GM12872 (cell line): ENCODE measurements at regions not wholly inside any gene's neighbourhood (a gene's known extent, or its start where the extent isn't known, plus 50 kb on each side); places are given as distances from the start of the nearest gene placed in this dataset.

ENCODE experiments used
- CTCF ChIP-seq: IDR thresholded peaks from 3 replicates; pipeline ENCODE4 v1.5.1; 2011; ENCODE audit warnings: low read depth, mild to moderate bottlenecking, low read length, moderate library complexity; ENCODE audit not compliant: insufficient read depth

GRCh38 chr6:51472745-51473487 is 614.5 kb downstream of the PKHD1 start:
- no peak for TF ChIP-seq CTCF

DNA sequence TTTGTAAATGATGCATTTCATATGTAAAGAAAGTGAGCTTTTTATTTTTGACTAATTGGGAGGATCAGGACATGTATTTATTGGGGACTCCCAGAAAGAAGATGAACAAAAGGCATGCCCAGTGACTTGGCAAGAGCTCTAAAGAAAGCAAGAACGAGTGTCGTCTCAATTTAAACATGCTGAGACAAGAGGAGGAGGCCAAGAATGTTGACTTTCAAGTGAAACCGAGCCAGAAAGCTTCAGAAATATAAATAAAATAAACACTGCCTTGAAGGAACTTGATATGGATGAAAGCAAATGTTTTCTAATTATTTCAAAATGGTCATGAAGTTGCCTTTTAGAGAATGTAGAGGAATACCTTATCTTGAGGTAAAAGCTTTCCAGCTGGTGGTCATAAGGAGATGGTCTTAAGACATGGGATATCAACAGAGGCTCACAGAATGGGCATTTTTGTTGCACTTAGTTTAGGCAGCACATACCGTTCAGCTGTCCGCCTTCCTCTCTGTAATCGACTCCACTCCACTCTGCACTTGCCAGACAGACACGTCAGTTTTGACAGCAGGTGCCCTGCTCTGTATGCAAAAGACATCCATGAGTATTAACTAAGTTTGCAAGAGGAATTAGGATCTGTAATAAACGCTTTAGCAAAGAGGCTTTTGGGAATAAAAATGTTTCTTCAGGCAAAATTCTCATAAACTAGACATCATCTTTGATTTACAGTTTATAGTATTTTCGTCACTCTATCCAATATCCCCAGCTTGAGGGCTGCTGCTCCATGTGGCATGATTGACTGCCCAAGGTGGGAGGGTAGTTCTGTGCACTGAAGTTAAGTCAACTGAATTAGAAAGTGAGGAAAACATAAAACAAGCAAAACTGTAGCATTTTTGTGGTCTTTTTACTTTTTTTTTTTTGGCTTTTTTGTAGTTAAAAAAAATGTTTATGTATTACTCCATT is 613.1 kb downstream of the PKHD1 start:
- TF ChIP-seq CTCF: no peak

DNA sequence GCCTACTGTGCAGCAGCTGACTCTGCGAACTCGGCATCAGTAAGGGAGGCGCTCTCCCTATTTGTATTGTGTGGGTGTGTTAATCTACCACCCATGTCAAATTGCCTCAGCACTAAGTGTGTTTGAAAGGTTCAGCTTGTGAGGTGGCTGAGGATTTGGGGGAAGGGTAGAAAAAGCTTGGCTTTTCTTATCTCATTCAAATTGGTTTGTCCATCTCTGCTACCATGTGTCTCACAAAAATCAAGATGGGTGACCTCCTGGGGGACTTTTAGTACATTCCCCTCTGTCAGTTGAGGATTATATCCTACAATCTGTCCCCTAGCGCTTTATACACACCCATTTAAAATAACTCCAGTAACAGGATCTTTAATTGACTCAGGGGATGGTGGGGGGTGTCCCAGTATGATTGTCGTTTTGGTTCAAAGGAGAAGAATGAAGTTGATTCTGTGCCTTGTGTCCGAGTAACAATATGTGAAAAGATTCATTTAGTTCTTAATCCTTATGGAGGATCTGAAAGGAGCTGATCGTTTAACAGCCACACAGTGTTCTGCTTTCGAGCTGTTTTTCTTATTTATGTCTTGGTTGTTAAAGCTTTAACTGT is 609.6 kb downstream of the PKHD1 start:
- no peak for TF ChIP-seq CTCF

- no peak for TF ChIP-seq CTCF
Observed at GRCh38 chr6:51479296-51479695, 608.1 kb downstream of the PKHD1 start.

DNA sequence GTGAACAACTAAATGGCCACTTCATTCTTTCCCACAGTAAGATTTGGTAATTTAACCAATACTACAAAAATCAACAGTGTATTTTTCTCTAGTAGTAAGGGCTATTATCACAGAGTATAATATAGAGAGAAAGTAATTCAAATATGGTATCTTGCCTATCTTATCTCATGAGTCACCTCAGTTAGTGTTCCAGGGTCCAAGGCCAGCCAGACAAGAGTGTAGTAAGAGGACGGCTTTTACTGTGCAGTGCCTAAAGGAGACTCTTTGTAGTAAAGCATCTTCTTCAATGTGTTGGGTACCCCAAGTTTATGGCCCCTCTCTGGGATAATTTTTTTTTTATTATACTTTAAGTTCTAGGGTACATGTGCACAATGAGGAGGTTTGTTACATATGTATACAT is 607.4 kb downstream of the PKHD1 start:
- TF ChIP-seq CTCF: no peak

DNA sequence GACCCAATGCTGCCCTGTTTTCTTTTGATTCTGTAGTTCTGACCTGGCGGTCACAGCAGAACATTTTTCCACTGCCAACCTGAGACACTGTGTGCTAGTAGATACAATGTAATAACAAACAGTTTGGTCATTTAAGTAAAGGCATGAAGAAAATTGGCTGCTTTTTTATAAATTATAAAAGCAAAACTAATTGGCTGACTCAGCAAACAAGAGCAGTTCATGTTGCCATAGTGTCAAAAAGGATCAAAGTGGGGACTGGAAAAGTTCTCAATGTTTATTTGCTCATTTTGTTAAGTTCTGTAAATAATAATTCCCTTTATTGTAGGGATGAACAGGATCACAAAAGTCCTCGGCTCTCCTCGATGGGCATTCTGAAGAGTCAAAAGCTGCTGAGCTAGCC is 599.5 kb downstream of the PKHD1 start:
- TF ChIP-seq CTCF: no peak

DNA sequence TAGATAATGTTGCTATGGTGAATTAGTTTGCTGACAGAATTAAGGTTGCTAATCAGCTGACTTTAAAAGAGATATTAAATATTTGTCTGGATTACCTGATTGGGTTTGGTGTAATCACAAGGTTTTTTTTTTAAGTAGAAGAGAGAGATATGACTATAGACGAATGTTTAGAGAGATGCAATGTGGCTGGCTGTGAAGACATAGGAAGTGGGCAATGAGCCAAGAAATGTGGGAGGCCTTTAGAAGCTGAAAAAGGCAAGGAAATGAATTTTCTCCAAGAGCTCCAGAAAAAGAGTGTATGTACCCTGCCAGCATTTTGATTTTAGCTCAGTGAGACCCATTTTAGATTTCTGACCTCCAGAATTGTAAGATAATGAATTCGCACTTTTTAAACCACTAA is 598.3 kb downstream of the PKHD1 start:
- TF ChIP-seq CTCF: no peak
